HepG2 (cell line): ENCODE measurements at regions not wholly inside any gene's neighbourhood (a gene's known extent, or its start where the extent isn't known, plus 50 kb on each side); places are given as distances from the start of the nearest gene placed in this dataset.
A peak's percentile ranks its signal among the peaks of the same experiment; 100 is the strongest.

Experiments
- ELF1 ChIP-seq: sonication (generic); formaldehyde crosslinking; IDR thresholded peaks from 2 replicates; pipeline ENCODE4 v1.4.0; 2020; ENCODE audit warnings: missing genetic modification reagents
- HOXD1 ChIP-seq: sonication (generic); formaldehyde crosslinking; IDR thresholded peaks from 2 replicates; pipeline ENCODE4 v1.5.0; 2020; ENCODE audit warnings: missing genetic modification reagents
- KLF9 ChIP-seq: IDR thresholded peaks from 2 replicates; pipeline ENCODE4 v1.6.1; 2016; ENCODE audit warnings: low read depth
- MLLT10 ChIP-seq: sonication (generic); formaldehyde crosslinking; IDR thresholded peaks from 2 replicates; pipeline ENCODE4 v1.4.0; 2020; ENCODE audit warnings: missing genetic modification reagents
- PCBP2 ChIP-seq: fragments of 200-400 bp; formaldehyde crosslinking; optimal IDR thresholded peaks from 2 replicates; pipeline ENCODE3; 2018; ENCODE audit warnings: low read length, low read depth; ENCODE audit not compliant: poor library complexity, severe bottlenecking
- RFX1 ChIP-seq: fragments of 450-650 bp; IDR thresholded peaks from 2 replicates; pipeline ENCODE4 v1.6.1; 2017
- RFXAP ChIP-seq: sonication (generic); formaldehyde crosslinking; IDR thresholded peaks from 2 replicates; pipeline ENCODE4 v1.4.0; 2020; ENCODE audit warnings: missing genetic modification reagents, borderline replicate concordance
- SALL2 ChIP-seq: sonication (generic); formaldehyde crosslinking; IDR thresholded peaks from 2 replicates; pipeline ENCODE4 v1.8.1; 2023; ENCODE audit warnings: mild to moderate bottlenecking, missing genetic modification reagents, inconsistent platforms
- SMARCE1 ChIP-seq: fragments of 450-650 bp; IDR thresholded peaks from 2 replicates; pipeline ENCODE4 v1.6.1; 2017; ENCODE audit warnings: borderline replicate concordance
- SRY ChIP-seq: sonication (generic); formaldehyde crosslinking; IDR thresholded peaks from 2 replicates; pipeline ENCODE4 v1.8.0; 2022; ENCODE audit warnings: mild to moderate bottlenecking, missing genetic modification reagents
- ZFP36L1 ChIP-seq: sonication (generic); formaldehyde crosslinking; IDR thresholded peaks from 2 replicates; pipeline ENCODE4 v1.8.0; 2022; ENCODE audit warnings: mild to moderate bottlenecking, missing genetic modification reagents, moderate library complexity
- ZFP62 ChIP-seq: sonication (generic); formaldehyde crosslinking; IDR thresholded peaks from 2 replicates; pipeline ENCODE4 v1.4.0; 2020; ENCODE audit warnings: missing genetic modification reagents
- ZNF317 ChIP-seq: sonication (generic); formaldehyde crosslinking; IDR thresholded peaks from 2 replicates; pipeline ENCODE4 v1.5.0; 2020; ENCODE audit warnings: mild to moderate bottlenecking, missing genetic modification reagents
- ZNF354B ChIP-seq: sonication (generic); formaldehyde crosslinking; IDR thresholded peaks from 2 replicates; pipeline ENCODE4 v1.8.0; 2022; ENCODE audit warnings: mild to moderate bottlenecking, missing genetic modification reagents
- ZNF556 ChIP-seq: sonication (generic); formaldehyde crosslinking; IDR thresholded peaks from 2 replicates; pipeline ENCODE4 v1.4.0; 2020; ENCODE audit warnings: mild to moderate bottlenecking, missing genetic modification reagents, borderline replicate concordance
- ZNF598 ChIP-seq: sonication (generic); formaldehyde crosslinking; IDR thresholded peaks from 2 replicates; pipeline ENCODE4 v1.5.1; 2020; ENCODE audit warnings: mild to moderate bottlenecking, missing genetic modification reagents, borderline replicate concordance
- TF ChIP-seq, protein P1 (sequence below): sonication (generic); formaldehyde crosslinking; IDR thresholded peaks from 2 replicates; pipeline ENCODE4 v1.4.0; 2020; ENCODE audit warnings: missing genetic modification reagents, borderline replicate concordance
- TF ChIP-seq, protein P2 (sequence below): sonication (generic); formaldehyde crosslinking; IDR thresholded peaks from 2 replicates; pipeline ENCODE4 v1.5.0; 2020; ENCODE audit warnings: missing genetic modification reagents, mild to moderate bottlenecking, borderline replicate concordance
- TF ChIP-seq, protein P3 (sequence below): sonication (generic); formaldehyde crosslinking; IDR thresholded peaks from 2 replicates; pipeline ENCODE4 v1.4.0; 2020; ENCODE audit warnings: missing genetic modification reagents, mild to moderate bottlenecking, borderline replicate concordance
- TF ChIP-seq, protein P4 (sequence below): IDR thresholded peaks from 2 replicates; pipeline ENCODE4 v1.6.1; 2016; ENCODE audit warnings: mild to moderate bottlenecking, missing biosample characterization, missing genetic modification reagents
- TF ChIP-seq, protein P5 (sequence below): sonication (generic); formaldehyde crosslinking; IDR thresholded peaks from 2 replicates; pipeline ENCODE4 v1.4.0; 2020; ENCODE audit warnings: missing genetic modification reagents
- TF ChIP-seq, protein P6 (sequence below): sonication (generic); IDR thresholded peaks from 2 replicates; pipeline ENCODE4 v1.6.1; 2016; ENCODE audit warnings: low read depth, borderline replicate concordance

DNA sequence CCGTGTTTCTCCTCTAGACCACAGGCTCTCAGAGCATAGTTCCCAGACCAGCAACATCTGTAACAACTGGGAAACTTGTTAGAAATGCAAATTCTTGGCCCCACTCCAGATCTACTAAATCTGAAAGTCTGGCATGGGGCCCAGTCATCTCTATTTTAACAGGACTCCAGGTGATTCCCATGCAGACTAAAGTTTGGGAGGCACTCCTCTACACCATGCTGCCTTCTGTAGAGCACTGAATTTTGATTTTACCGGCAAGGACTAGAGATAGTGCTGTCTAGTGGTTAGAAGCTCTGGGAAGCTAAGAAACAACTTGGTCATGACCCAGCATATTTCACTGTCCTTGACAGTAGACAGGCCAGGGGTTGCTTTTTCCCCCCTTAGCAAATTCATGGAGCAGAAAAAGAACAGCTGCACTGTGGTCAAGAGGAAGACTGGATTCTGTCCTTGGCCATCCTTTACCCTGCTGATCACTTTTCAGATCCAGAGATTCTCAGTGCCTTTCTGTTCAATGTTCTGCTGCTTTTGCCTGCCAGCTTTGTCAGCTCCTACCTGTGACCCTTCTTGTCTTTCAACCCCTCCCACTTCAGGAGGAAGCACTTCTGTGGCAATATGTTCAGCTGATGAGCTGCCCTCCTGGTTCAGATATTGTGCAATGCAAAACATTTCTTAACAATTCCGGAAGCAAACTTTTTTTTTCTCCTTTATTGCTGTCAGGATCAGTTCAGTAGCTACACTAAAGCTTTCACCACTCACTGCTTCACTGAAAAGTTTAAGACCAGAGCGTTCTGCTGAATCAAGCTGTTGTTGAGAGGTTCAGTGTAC lies 133.8 kb upstream of the NUDT4 start (continued):
- TF ChIP-seq ZNF598 (CRISPR knock-in tag) (no peak), ZNF556 (CRISPR knock-in tag) (no peak), ZFP62 (CRISPR knock-in tag) (no peak), ZNF354B (CRISPR knock-in tag) (no peak), SRY (CRISPR knock-in tag) (no peak), SALL2 (CRISPR knock-in tag) (no peak), HOXD1 (CRISPR knock-in tag) (peak; percentile 68), ELF1 (CRISPR knock-in tag) (peak; percentile 76), PCBP2 (no peak), SMARCE1 (no peak), ZNF317 (CRISPR knock-in tag) (peak; percentile 78), ZFP36L1 (CRISPR knock-in tag) (0 out of 2 replicates have a peak, but pooled peaks have one; percentile 58), RFXAP (CRISPR knock-in tag) (0 out of 2 replicates have a peak, but pooled peaks have one; percentile 26), MLLT10 (CRISPR knock-in tag) (no peak), RFX1 (no peak), KLF9 (CRISPR knock-in tag) (no peak)
- TF ChIP-seq, protein P1, sequence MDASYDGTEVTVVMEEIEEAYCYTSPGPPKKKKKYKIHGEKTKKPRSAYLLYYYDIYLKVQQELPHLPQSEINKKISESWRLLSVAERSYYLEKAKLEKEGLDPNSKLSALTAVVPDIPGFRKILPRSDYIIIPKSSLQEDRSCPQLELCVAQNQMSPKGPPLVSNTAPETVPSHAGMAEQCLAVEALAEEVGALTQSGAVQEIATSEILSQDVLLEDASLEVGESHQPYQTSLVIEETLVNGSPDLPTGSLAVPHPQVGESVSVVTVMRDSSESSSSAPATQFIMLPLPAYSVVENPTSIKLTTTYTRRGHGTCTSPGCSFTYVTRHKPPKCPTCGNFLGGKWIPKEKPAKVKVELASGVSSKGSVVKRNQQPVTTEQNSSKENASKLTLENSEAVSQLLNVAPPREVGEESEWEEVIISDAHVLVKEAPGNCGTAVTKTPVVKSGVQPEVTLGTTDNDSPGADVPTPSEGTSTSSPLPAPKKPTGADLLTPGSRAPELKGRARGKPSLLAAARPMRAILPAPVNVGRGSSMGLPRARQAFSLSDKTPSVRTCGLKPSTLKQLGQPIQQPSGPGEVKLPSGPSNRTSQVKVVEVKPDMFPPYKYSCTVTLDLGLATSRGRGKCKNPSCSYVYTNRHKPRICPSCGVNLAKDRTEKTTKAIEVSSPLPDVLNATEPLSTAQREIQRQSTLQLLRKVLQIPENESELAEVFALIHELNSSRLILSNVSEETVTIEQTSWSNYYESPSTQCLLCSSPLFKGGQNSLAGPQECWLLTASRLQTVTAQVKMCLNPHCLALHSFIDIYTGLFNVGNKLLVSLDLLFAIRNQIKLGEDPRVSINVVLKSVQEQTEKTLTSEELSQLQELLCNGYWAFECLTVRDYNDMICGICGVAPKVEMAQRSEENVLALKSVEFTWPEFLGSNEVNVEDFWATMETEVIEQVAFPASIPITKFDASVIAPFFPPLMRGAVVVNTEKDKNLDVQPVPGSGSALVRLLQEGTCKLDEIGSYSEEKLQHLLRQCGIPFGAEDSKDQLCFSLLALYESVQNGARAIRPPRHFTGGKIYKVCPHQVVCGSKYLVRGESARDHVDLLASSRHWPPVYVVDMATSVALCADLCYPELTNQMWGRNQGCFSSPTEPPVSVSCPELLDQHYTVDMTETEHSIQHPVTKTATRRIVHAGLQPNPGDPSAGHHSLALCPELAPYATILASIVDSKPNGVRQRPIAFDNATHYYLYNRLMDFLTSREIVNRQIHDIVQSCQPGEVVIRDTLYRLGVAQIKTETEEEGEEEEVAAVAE (CRISPR knock-in tag), result no peak
- TF ChIP-seq, protein P2, sequence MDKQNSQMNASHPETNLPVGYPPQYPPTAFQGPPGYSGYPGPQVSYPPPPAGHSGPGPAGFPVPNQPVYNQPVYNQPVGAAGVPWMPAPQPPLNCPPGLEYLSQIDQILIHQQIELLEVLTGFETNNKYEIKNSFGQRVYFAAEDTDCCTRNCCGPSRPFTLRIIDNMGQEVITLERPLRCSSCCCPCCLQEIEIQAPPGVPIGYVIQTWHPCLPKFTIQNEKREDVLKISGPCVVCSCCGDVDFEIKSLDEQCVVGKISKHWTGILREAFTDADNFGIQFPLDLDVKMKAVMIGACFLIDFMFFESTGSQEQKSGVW, result no peak
- TF ChIP-seq, protein P3, sequence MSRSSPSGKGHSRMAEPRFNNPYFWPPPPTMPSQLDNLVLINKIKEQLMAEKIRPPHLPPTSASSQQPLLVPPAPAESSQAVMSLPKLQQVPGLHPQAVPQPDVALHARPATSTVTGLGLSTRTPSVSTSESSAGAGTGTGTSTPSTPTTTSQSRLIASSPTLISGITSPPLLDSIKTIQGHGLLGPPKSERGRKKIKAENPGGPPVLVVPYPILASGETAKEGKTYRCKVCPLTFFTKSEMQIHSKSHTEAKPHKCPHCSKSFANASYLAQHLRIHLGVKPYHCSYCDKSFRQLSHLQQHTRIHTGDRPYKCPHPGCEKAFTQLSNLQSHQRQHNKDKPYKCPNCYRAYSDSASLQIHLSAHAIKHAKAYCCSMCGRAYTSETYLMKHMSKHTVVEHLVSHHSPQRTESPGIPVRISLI (CRISPR knock-in tag), result peak; percentile 99
- TF ChIP-seq, protein P4, sequence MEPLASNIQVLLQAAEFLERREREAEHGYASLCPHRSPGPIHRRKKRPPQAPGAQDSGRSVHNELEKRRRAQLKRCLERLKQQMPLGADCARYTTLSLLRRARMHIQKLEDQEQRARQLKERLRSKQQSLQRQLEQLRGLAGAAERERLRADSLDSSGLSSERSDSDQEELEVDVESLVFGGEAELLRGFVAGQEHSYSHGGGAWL, result no peak
- TF ChIP-seq, protein P5, sequence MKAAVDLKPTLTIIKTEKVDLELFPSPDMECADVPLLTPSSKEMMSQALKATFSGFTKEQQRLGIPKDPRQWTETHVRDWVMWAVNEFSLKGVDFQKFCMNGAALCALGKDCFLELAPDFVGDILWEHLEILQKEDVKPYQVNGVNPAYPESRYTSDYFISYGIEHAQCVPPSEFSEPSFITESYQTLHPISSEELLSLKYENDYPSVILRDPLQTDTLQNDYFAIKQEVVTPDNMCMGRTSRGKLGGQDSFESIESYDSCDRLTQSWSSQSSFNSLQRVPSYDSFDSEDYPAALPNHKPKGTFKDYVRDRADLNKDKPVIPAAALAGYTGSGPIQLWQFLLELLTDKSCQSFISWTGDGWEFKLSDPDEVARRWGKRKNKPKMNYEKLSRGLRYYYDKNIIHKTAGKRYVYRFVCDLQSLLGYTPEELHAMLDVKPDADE (CRISPR knock-in tag), result no peak
- TF ChIP-seq, protein P6, sequence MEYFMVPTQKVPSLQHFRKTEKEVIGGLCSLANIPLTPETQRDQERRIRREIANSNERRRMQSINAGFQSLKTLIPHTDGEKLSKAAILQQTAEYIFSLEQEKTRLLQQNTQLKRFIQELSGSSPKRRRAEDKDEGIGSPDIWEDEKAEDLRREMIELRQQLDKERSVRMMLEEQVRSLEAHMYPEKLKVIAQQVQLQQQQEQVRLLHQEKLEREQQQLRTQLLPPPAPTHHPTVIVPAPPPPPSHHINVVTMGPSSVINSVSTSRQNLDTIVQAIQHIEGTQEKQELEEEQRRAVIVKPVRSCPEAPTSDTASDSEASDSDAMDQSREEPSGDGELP, result peak; percentile 98
